ENCODE measurements at regions not wholly inside any gene's neighbourhood (a gene's known extent, or its start where the extent isn't known, plus 50 kb on each side); places are given as distances from the start of the nearest gene placed in this dataset.

- TF ChIP-seq POLR2A (IDR thresholded peaks at IDR 0.05; ENCODE audit: extremely low read depth, insufficient read length) = no peak
- no peak for TF ChIP-seq CTCF (IDR thresholded peaks at IDR 0.05; ENCODE audit: low read depth, low read length)
- no peak for TF ChIP-seq MAX (IDR thresholded peaks at IDR 0.05; ENCODE audit: low read depth, low read length)
These were observed 552.9 kb upstream of the SUCLG2 start for GRCh38 chr3:68207327-68207726.

Measured in NB4 (cell line).